MCF 10A (cell line): ENCODE measurements at regions not wholly inside any gene's neighbourhood (a gene's known extent, or its start where the extent isn't known, plus 50 kb on each side); places are given as distances from the start of the nearest gene placed in this dataset.

Experiments
- BruUV-seq: library from RNA; stranded (reverse); fragments of 400-500 nt; replicated peaks from 2 replicates; lab custom pipeline; 2021; lab: Mats Ljungman, UMichigan
- CTCF ChIA-PET: fragments of 300-600 bp; sonication (Branson Sonifier 250); formaldehyde crosslinking; extraction: SDS; loops from one replicate; lab custom pipeline; 2021; ENCODE audit warnings: antibody characterized with exemption, inconsistent platforms; lab: Yijun Ruan, JAX
- POLR2A ChIA-PET: fragments of 300-600, 350-650 bp; sonication (Branson Sonifier 250); formaldehyde crosslinking; extraction: SDS; loops from one replicate; lab custom pipeline; 2020; ENCODE audit warnings: antibody characterized with exemption, inconsistent platforms; lab: Yijun Ruan, JAX
- DNase-seq: peaks from one replicate; pipeline ENCODE4 v3.0.0-alpha.2; 2018; ENCODE audit not compliant: unreplicated experiment
- H3K27ac Mint-ChIP-seq: one replicate; pipeline ENCODE4 v1.8.0; 2022; ENCODE audit warnings: mild to moderate bottlenecking, low read depth, mixed read lengths; ENCODE audit not compliant: unreplicated experiment
- H3K27me3 Mint-ChIP-seq: one replicate; pipeline ENCODE4 v1.8.0; 2022; ENCODE audit warnings: mixed read lengths; ENCODE audit not compliant: insufficient read depth, unreplicated experiment
- H3K36me3 Mint-ChIP-seq: one replicate; pipeline ENCODE4 v1.8.0; 2022; ENCODE audit warnings: mild to moderate bottlenecking, moderate library complexity, mixed read lengths; ENCODE audit not compliant: insufficient read depth, unreplicated experiment
- H3K4me1 Mint-ChIP-seq: one replicate; pipeline ENCODE4 v1.8.0; 2022; ENCODE audit warnings: mixed read lengths; ENCODE audit not compliant: insufficient read depth, unreplicated experiment
- H3K4me3 Mint-ChIP-seq: one replicate; pipeline ENCODE4 v1.8.0; 2022; ENCODE audit warnings: mild to moderate bottlenecking, moderate library complexity, mixed read lengths; ENCODE audit not compliant: unreplicated experiment
- H3K9me3 Mint-ChIP-seq: one replicate; pipeline ENCODE4 v1.8.0; 2022; ENCODE audit warnings: mixed read lengths; ENCODE audit not compliant: unreplicated experiment
- CTCF ChIP-seq: fragments of 200-600 bp; IDR thresholded peaks from one replicate; pipeline ENCODE4 v1.8.0; 2022; ENCODE audit warnings: antibody characterized with exemption, mild to moderate bottlenecking; ENCODE audit not compliant: unreplicated experiment
- intact Hi-C: fragments of 100-400 bp; cut with micrococcal nuclease; formaldehyde crosslinking; loops from 2 replicates; pipeline ENCODE4 v1.14.1; 2022

GRCh38 chr9:78898234-78898633 is 601.3 kb downstream of the PSAT1 start:
- ChIA-PET POLR2A (no interaction called here), CTCF (no interaction called here)
- Mint-ChIP-seq H3K9me3 (no peaks in the 10 kb centered on the region), H3K27me3 (no peaks in the 10 kb centered on the region), H3K27ac (no peak overlapping the region), H3K4me1 (peaks cover 18% of the 10 kb centered on the region), H3K36me3 (no peaks in the 10 kb centered on the region), H3K4me3 (no peak overlapping the region)
- no TSS peak for BruUV-seq
- no peak for DNase-seq
- TF ChIP-seq CTCF: no peak
- intact Hi-C loops: no loop called here

DNA sequence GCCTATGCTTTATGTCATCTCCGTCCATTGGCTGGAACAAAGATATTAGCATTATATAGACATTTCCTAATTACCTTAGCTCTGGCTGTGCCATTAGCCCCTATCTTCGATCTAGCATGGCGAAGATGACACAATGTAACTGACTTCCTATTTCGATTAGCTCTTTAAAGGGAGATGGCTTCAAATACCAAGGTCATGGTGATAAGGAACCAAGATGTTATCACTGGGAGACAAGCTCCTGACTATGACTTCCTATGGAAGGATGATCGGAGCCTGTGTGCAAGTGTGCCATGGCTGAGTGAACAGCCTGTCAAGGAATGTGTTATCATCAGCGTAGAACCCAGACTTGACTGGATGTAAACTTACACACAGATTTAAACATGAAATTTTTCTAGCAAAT is 602.1 kb downstream of the PSAT1 start:
- H3K27me3 Mint-ChIP-seq: no peaks in the 10 kb centered on the region
- POLR2A ChIA-PET: no interaction called here
- no peak for DNase-seq
- intact Hi-C loops: no loop called here
- BruUV-seq: no TSS peak
- H3K9me3 Mint-ChIP-seq: no peaks in the 10 kb centered on the region
- H3K27ac Mint-ChIP-seq: no peak overlapping the region
- TF ChIP-seq CTCF: no peak
- CTCF ChIA-PET: no interaction called here
- H3K4me1 Mint-ChIP-seq: peaks cover 26% of the 10 kb centered on the region
- H3K4me3 Mint-ChIP-seq: no peak overlapping the region
- no peaks in the 10 kb centered on the region for H3K36me3 Mint-ChIP-seq

- H3K36me3 Mint-ChIP-seq: no peaks in the 10 kb centered on the region
- H3K9me3 Mint-ChIP-seq: no peaks in the 10 kb centered on the region
- TF ChIP-seq CTCF: no peak
- BruUV-seq: no TSS peak
- H3K4me1 Mint-ChIP-seq: peaks cover 37% of the 10 kb centered on the region
- H3K4me3 Mint-ChIP-seq: no peak overlapping the region
- no peaks in the 10 kb centered on the region for H3K27me3 Mint-ChIP-seq
- intact Hi-C loops: no loop called here
- ChIA-PET CTCF (no interaction called here), POLR2A (no interaction called here)
- H3K27ac Mint-ChIP-seq: no peak overlapping the region
- DNase-seq: no peak
Measured at GRCh38 chr9:78900500-78900899, 603.6 kb downstream of the PSAT1 start.

- intact Hi-C loops: no loop called here
- Mint-ChIP-seq H3K36me3 (no peaks in the 10 kb centered on the region), H3K27ac (no peak overlapping the region)
Measured at GRCh38 chr9:78902051-78902450, 605.1 kb downstream of the PSAT1 start.

More at GRCh38 chr9:78902051-78902450, 605.1 kb downstream of the PSAT1 start:
- DNase-seq: no peak
- no TSS peak for BruUV-seq
- ChIA-PET POLR2A (no interaction called here), CTCF (no interaction called here)
- H3K4me1 Mint-ChIP-seq: peaks cover 25% of the 10 kb centered on the region
- no peak overlapping the region for H3K4me3 Mint-ChIP-seq
- TF ChIP-seq CTCF: no peak
- no peaks in the 10 kb centered on the region for H3K27me3 Mint-ChIP-seq
- no peaks in the 10 kb centered on the region for H3K9me3 Mint-ChIP-seq
